GM04503 (cell line): ENCODE measurements at regions not wholly inside any gene's neighbourhood (a gene's known extent, or its start where the extent isn't known, plus 50 kb on each side); places are given as distances from the start of the nearest gene placed in this dataset.
"Not testable (repeated sequence)": the region's sequence is repeated elsewhere in the genome, so short reads cannot be mapped to it uniquely, and the experiment has no call there.

Experiments
- DNase-seq: peaks from one replicate; pipeline ENCODE4 v3.0.0-alpha.2; 2012; ENCODE audit warnings: low read depth

- DNase-seq, result no peak
Measured at GRCh38 chr1:99062192-99062591, 57.5 kb upstream of the PLPPR5 start.

GRCh38 chr1:99069146-99069545 is 64.5 kb upstream of the PLPPR5 start:
- DNase-seq, result no peak

GRCh38 chr1:99078529-99078928 is 73.9 kb upstream of the PLPPR5 start:
- DNase-seq, result not testable (repeated sequence)

GRCh38 chr1:99082366-99082765 is 77.7 kb upstream of the PLPPR5 start:
- no peak for DNase-seq

- DNase-seq, result no peak
Measured at GRCh38 chr1:99083338-99083737, 78.7 kb upstream of the PLPPR5 start.

- DNase-seq, result no peak
Measured at GRCh38 chr1:99084562-99084961, 79.9 kb upstream of the PLPPR5 start.

- no peak for DNase-seq
Measured at GRCh38 chr1:99086057-99086456, 81.4 kb upstream of the PLPPR5 start.

- no peak for DNase-seq
Measured at GRCh38 chr1:99098589-99098988, 93.9 kb upstream of the PLPPR5 start.

- DNase-seq, result no peak
Measured at GRCh38 chr1:99106274-99106673, 101.6 kb upstream of the PLPPR5 start.

- DNase-seq, result no peak
Measured at GRCh38 chr1:99107680-99108079, 103.0 kb upstream of the PLPPR5 start.

- DNase-seq, result no peak
Measured at GRCh38 chr1:99110140-99111041, 105.7 kb upstream of the PLPPR5 start.

- DNase-seq, result no peak
Measured at GRCh38 chr1:99115231-99115630, 110.6 kb upstream of the PLPPR5 start.

GRCh38 chr1:99119188-99119587 is 114.5 kb upstream of the PLPPR5 start:
- no peak for DNase-seq

- no peak for DNase-seq
Measured at GRCh38 chr1:99122039-99122438, 117.4 kb upstream of the PLPPR5 start.

- no peak for DNase-seq
Measured at GRCh38 chr1:99123936-99124335, 119.3 kb upstream of the PLPPR5 start.

GRCh38 chr1:99131546-99131945 is 126.9 kb upstream of the PLPPR5 start:
- no peak for DNase-seq

GRCh38 chr1:99133756-99134500 is 129.3 kb upstream of the PLPPR5 start:
- DNase-seq, result no peak

- DNase-seq, result no peak
Measured at GRCh38 chr1:99137554-99138206, 126.6 kb upstream of the PLPPR4 start.

GRCh38 chr1:99139876-99140275 is 124.4 kb upstream of the PLPPR4 start:
- DNase-seq, result no peak

GRCh38 chr1:99146129-99146848 is 118.0 kb upstream of the PLPPR4 start:
- no peak for DNase-seq

GRCh38 chr1:99149952-99150351 is 114.3 kb upstream of the PLPPR4 start:
- DNase-seq, result no peak

- DNase-seq, result no peak
Measured at GRCh38 chr1:99152132-99152531, 112.2 kb upstream of the PLPPR4 start.
